Loucy (cell line): ENCODE measurements at regions not wholly inside any gene's neighbourhood (a gene's known extent, or its start where the extent isn't known, plus 50 kb on each side); places are given as distances from the start of the nearest gene placed in this dataset.

Experiments used
- H2AFZ ChIP-seq: fragments of 200-600 bp; sonication (generic); 2 replicates; pipeline ENCODE4 v1.6.0; 2016; ENCODE audit warnings: antibody characterized with exemption, mild to moderate bottlenecking, low read length, moderate library complexity
- H3F3A ChIP-seq: fragments of 200-600 bp; 2 replicates; pipeline ENCODE4 v1.6.0; 2016; ENCODE audit warnings: antibody characterized with exemption, low read depth, mild to moderate bottlenecking
- H3K27me3 ChIP-seq: fragments of 200-600 bp; sonication (generic); 2 replicates; pipeline ENCODE4 v1.6.1; 2014; ENCODE audit warnings: low read length, mild to moderate bottlenecking; ENCODE audit not compliant: insufficient read depth, poor library complexity, severe bottlenecking
- H3K36me3 ChIP-seq: fragments of 200-600 bp; sonication (generic); 2 replicates; pipeline ENCODE4 v1.6.1; 2016; ENCODE audit warnings: low read length; ENCODE audit not compliant: insufficient read depth
- H3K4me1 ChIP-seq: fragments of 200-600 bp; sonication (generic); 2 replicates; pipeline ENCODE4 v1.5.1; 2014; ENCODE audit warnings: low read length, mild to moderate bottlenecking; ENCODE audit not compliant: insufficient read depth, poor library complexity, severe bottlenecking
- H3K4me2 ChIP-seq: fragments of 200-600 bp; sonication (generic); 2 replicates; pipeline ENCODE4 v1.6.0; 2014; ENCODE audit warnings: antibody characterized with exemption, low read length, low read depth, mild to moderate bottlenecking; ENCODE audit not compliant: poor library complexity, severe bottlenecking
- H3K4me3 ChIP-seq: fragments of 200-600 bp; sonication (generic); 2 replicates; pipeline ENCODE4 v1.5.1; 2014; ENCODE audit warnings: low read length, mild to moderate bottlenecking, mixed read lengths; ENCODE audit not compliant: poor library complexity, severe bottlenecking
- H3K79me2 ChIP-seq: fragments of 200-600 bp; sonication (generic); 2 replicates; pipeline ENCODE4 v1.6.1; 2014; ENCODE audit warnings: low read length; ENCODE audit not compliant: insufficient read depth
- H3K9ac ChIP-seq: fragments of 200-600 bp; sonication (generic); 2 replicates; pipeline ENCODE4 v1.6.0; 2014; ENCODE audit warnings: mild to moderate bottlenecking, low read depth, low read length, moderate library complexity; ENCODE audit not compliant: poor library complexity, severe bottlenecking
- H3K9me2 ChIP-seq: fragments of 200-600 bp; sonication (generic); replicated peaks from 2 replicates; pipeline ENCODE4 v1.6.1; 2016; ENCODE audit warnings: low read depth, low read length, mixed read lengths
- H3K9me3 ChIP-seq: fragments of 200-600 bp; sonication (generic); 2 replicates; pipeline ENCODE4 v1.6.1; 2014; ENCODE audit warnings: mild to moderate bottlenecking, antibody characterized with exemption, low read length, low read depth; ENCODE audit not compliant: insufficient read depth
- H4K20me1 ChIP-seq: fragments of 200-600 bp; sonication (generic); 2 replicates; pipeline ENCODE4 v1.6.0; 2014; ENCODE audit warnings: antibody characterized with exemption, low read length, mild to moderate bottlenecking; ENCODE audit not compliant: insufficient read depth, poor library complexity, severe bottlenecking
- EZH2phosphoT487 ChIP-seq: fragments of 200-600 bp; IDR thresholded peaks from 2 replicates; pipeline ENCODE4 v1.6.1; 2018; ENCODE audit warnings: antibody characterized with exemption, mild to moderate bottlenecking, moderate library complexity, borderline replicate concordance
- TF ChIP-seq, protein P1 (sequence below): fragments of 200-600 bp; sonication (generic); conservative IDR thresholded peaks from 2 replicates; pipeline ENCODE4 v1.5.1; 2014; ENCODE audit warnings: mild to moderate bottlenecking, antibody characterized with exemption, low read length

DNA sequence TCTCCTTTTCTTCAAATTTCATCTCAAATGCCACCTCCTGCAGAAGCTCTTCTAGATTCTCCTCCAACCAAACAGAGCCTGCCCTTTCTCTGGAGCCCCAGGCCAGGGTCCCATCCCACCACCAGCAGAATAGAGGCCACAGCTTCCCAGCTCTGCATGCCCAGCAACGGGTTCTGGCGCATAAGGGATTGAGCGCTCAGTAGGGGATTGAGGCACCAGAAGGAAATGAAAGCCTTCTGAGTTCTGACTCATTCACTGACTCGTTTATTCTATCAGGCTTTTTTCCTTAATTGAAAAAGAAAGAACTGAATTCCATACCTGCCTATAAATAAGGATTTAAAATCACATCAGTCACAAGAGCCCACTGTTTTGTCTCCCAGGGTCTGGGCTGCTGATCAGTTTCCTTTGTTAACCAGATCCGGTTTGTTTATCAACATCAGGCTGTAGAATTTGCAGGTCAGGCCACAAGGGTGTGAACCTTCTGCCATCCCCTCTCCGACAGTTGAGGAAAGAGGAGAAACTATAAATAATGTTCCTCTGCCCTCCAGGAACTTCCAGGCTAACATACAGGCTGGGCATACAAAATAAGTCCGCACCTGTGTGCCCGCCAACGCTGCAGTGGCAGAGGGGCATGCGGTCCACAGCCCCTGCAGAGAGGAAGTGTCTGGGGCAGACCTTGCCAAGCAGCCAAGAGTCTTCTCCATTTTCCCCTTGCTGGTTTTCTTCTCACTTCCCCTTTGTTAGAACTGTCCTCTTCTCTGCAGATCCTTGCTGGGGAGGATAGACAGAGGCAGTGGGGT, 63.5 kb upstream of the PRDM11 start:
- peaks cover 57% of the 10 kb centered on the region for H3K4me1 ChIP-seq
- no peaks in the 10 kb centered on the region for H3K79me2 ChIP-seq
- H3K36me3 ChIP-seq, result no peaks in the 10 kb centered on the region
- H3K27me3 ChIP-seq, result no peaks in the 10 kb centered on the region
- no peaks in the 10 kb centered on the region for H3K9me3 ChIP-seq
- no peaks in the 10 kb centered on the region for H3K9me2 ChIP-seq
- H3K4me3 ChIP-seq, result no peak overlapping the region
- no peak overlapping the region for H2AFZ ChIP-seq
- no peak overlapping the region for H3K4me2 ChIP-seq
- H3K9ac ChIP-seq, result no peak overlapping the region
- H4K20me1 ChIP-seq, result no peaks in the 10 kb centered on the region
- TF ChIP-seq EZH2phosphoT487, result no peak
- TF ChIP-seq, protein P1, sequence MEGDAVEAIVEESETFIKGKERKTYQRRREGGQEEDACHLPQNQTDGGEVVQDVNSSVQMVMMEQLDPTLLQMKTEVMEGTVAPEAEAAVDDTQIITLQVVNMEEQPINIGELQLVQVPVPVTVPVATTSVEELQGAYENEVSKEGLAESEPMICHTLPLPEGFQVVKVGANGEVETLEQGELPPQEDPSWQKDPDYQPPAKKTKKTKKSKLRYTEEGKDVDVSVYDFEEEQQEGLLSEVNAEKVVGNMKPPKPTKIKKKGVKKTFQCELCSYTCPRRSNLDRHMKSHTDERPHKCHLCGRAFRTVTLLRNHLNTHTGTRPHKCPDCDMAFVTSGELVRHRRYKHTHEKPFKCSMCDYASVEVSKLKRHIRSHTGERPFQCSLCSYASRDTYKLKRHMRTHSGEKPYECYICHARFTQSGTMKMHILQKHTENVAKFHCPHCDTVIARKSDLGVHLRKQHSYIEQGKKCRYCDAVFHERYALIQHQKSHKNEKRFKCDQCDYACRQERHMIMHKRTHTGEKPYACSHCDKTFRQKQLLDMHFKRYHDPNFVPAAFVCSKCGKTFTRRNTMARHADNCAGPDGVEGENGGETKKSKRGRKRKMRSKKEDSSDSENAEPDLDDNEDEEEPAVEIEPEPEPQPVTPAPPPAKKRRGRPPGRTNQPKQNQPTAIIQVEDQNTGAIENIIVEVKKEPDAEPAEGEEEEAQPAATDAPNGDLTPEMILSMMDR, result no peak
- no peaks in the 10 kb centered on the region for H3F3A ChIP-seq

DNA sequence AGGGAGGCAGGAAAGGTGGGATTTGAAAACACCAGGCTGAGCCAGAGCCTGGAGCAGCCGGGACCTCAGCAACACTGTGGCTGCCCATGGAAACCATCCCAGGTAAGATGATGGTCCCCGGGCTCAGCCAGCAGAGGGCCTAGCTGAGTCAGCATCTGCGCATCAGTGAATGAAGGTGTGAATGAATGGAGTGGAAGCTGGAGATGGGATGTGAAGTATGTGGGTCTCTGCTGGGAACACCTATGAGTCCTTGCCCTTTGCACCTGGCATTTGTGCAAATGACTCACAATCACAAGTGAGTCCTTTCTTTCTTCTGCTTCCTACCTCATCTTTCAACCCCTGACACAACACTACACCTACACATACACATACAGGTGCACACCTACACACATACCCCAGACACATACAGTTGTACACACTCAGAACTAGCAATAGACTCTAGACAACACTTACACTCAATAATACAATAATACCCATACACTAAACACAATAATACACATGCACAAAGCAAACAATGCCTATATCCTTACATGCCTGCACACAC, 62.8 kb upstream of the PRDM11 start:
- no peak overlapping the region for H3K4me2 ChIP-seq
- H3K4me1 ChIP-seq, result peaks cover 50% of the 10 kb centered on the region
- H3K9me3 ChIP-seq, result no peaks in the 10 kb centered on the region
- no peaks in the 10 kb centered on the region for H3K9me2 ChIP-seq
- no peaks in the 10 kb centered on the region for H3F3A ChIP-seq
- H3K79me2 ChIP-seq, result no peaks in the 10 kb centered on the region
- H3K36me3 ChIP-seq, result no peaks in the 10 kb centered on the region
- H3K27me3 ChIP-seq, result no peaks in the 10 kb centered on the region
- TF ChIP-seq, protein P1, result peak; percentile 72
- no peak for TF ChIP-seq EZH2phosphoT487
- no peaks in the 10 kb centered on the region for H4K20me1 ChIP-seq
- no peak overlapping the region for H2AFZ ChIP-seq
- no peak overlapping the region for H3K9ac ChIP-seq
- H3K4me3 ChIP-seq, result no peak overlapping the region

DNA sequence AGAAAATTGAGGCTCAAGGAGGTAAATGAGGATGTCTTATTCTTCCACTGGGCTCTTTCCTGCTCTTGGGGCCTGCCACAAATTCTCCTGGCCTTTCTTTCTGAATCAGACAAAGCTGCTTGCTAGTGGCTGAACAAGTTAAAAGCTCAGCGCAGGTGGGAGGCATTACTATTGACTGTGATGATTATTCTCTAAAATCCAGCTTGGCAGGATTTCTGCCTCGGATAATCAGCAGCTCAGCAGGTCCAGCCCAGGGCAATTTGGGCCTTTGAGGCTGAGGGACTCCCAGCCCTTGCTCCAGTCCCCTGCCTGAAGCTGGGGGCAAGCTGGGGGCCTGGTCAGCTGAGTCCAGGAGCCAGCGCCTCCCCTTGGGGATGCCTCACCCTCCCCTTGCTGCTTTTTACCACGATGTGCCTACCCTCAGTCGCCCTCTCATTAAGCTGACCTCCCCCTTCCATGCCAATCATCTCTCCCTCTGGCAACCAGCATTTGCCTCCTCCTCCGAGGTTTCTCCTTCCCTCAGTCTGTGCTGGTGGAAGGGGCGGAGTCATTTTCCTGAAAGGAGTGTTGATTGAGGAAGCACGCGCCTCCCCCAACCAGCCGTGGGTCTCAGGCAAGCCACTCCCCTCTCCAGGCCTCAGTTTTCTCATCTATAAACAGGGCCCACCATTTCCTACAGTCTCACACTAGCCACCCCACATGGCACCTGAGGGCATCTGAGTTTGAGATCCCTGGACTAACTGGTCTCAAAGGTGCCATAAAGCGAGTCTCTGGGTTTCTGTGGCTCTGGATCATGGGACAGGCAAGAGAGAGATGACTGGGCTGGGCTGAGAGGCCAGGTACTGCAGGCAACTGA, 60.6 kb upstream of the PRDM11 start:
- Histone ChIP-seq H3K9me2 (no peaks in the 10 kb centered on the region), H4K20me1 (no peaks in the 10 kb centered on the region), H3K27me3 (no peaks in the 10 kb centered on the region), H3K4me3 (no peak overlapping the region), H3K36me3 (no peaks in the 10 kb centered on the region), H3K79me2 (no peaks in the 10 kb centered on the region), H3K9ac (no peak overlapping the region), H3K4me2 (no peak overlapping the region), H3F3A (no peaks in the 10 kb centered on the region), H3K4me1 (peaks cover 41% of the 10 kb centered on the region), H2AFZ (no peak overlapping the region), H3K9me3 (no peaks in the 10 kb centered on the region)
- TF ChIP-seq EZH2phosphoT487, result no peak
- TF ChIP-seq, protein P1, result no peak
